ENCODE measurements at regions not wholly inside any gene's neighbourhood (a gene's known extent, or its start where the extent isn't known, plus 50 kb on each side); places are given as distances from the start of the nearest gene placed in this dataset.

GRCh38 chr21:25300632-25301031, 306.6 kb downstream of the MRPL39 start:
- Mint-ChIP-seq H3K4me1 (ENCODE audit: low read depth) (no peaks in the 10 kb centered on the region), H3K27ac (no peak overlapping the region), H3K9me3 (peaks cover 9% of the 10 kb centered on the region), H3K27me3 (no peaks in the 10 kb centered on the region), H3K36me3 (ENCODE audit: low read depth) (no peaks in the 10 kb centered on the region), H3K4me3 (no peak overlapping the region)
- intact Hi-C loops (cut with micrococcal nuclease): no loop called here

- Mint-ChIP-seq H3K4me1 (ENCODE audit: low read depth) (no peaks in the 10 kb centered on the region), H3K27me3 (no peaks in the 10 kb centered on the region), H3K4me3 (no peak overlapping the region), H3K9me3 (peaks cover 8% of the 10 kb centered on the region), H3K36me3 (ENCODE audit: low read depth) (no peaks in the 10 kb centered on the region), H3K27ac (no peak overlapping the region)
- intact Hi-C loops (cut with micrococcal nuclease): no loop called here
Observed at GRCh38 chr21:25298512-25299491, 308.5 kb downstream of the MRPL39 start.

GRCh38 chr21:25297117-25297516, 310.2 kb downstream of the MRPL39 start:
- H3K9me3 Mint-ChIP-seq: peaks cover 25% of the 10 kb centered on the region
- H3K36me3 Mint-ChIP-seq (ENCODE audit: low read depth): no peaks in the 10 kb centered on the region
- H3K27ac Mint-ChIP-seq: no peak overlapping the region
- intact Hi-C loops (cut with micrococcal nuclease): no loop called here
- no peaks in the 10 kb centered on the region for H3K27me3 Mint-ChIP-seq
- H3K4me3 Mint-ChIP-seq: no peak overlapping the region
- H3K4me1 Mint-ChIP-seq (ENCODE audit: low read depth): no peaks in the 10 kb centered on the region

- H3K27me3 Mint-ChIP-seq: no peaks in the 10 kb centered on the region
- no peak overlapping the region for H3K27ac Mint-ChIP-seq
- peaks cover 31% of the 10 kb centered on the region for H3K9me3 Mint-ChIP-seq
- no peaks in the 10 kb centered on the region for H3K36me3 Mint-ChIP-seq (ENCODE audit: low read depth)
- no peak overlapping the region for H3K4me3 Mint-ChIP-seq
- intact Hi-C loops (cut with micrococcal nuclease): no loop called here
- H3K4me1 Mint-ChIP-seq (ENCODE audit: low read depth): no peaks in the 10 kb centered on the region
Observed at GRCh38 chr21:25296252-25296651, 311.0 kb downstream of the MRPL39 start.

GRCh38 chr21:25292396-25292795, 314.9 kb downstream of the MRPL39 start:
- intact Hi-C loops (cut with micrococcal nuclease): no loop called here
- no peak overlapping the region for H3K27ac Mint-ChIP-seq

GRCh38 chr21:25283720-25284119, 323.6 kb downstream of the MRPL39 start:
- H3K4me1 Mint-ChIP-seq (ENCODE audit: low read depth): no peaks in the 10 kb centered on the region
- H3K4me3 Mint-ChIP-seq: no peak overlapping the region
- no peaks in the 10 kb centered on the region for H3K9me3 Mint-ChIP-seq
- H3K27me3 Mint-ChIP-seq: no peaks in the 10 kb centered on the region
- intact Hi-C loops (cut with micrococcal nuclease): loop anchor here (5.0 kb wide), 1 partner anchor 104 kb away; no protein-coding TSS in a partner anchor
- no peaks in the 10 kb centered on the region for H3K36me3 Mint-ChIP-seq (ENCODE audit: low read depth)
- no peak overlapping the region for H3K27ac Mint-ChIP-seq

More at GRCh38 chr21:25292396-25292795, 314.9 kb downstream of the MRPL39 start:
- Mint-ChIP-seq H3K27me3 (no peaks in the 10 kb centered on the region), H3K36me3 (ENCODE audit: low read depth) (no peaks in the 10 kb centered on the region), H3K4me1 (ENCODE audit: low read depth) (no peaks in the 10 kb centered on the region), H3K4me3 (no peak overlapping the region), H3K9me3 (peaks cover 31% of the 10 kb centered on the region)

- H3K27ac Mint-ChIP-seq: no peak overlapping the region
- intact Hi-C loops (cut with micrococcal nuclease): loop anchor here (5.0 kb wide), 1 partner anchor 106 kb away; no protein-coding TSS in a partner anchor
- H3K36me3 Mint-ChIP-seq (ENCODE audit: low read depth): no peaks in the 10 kb centered on the region
- no peaks in the 10 kb centered on the region for H3K27me3 Mint-ChIP-seq
- H3K4me1 Mint-ChIP-seq (ENCODE audit: low read depth): no peaks in the 10 kb centered on the region
- H3K4me3 Mint-ChIP-seq: no peak overlapping the region
- H3K9me3 Mint-ChIP-seq: no peaks in the 10 kb centered on the region
Observed at GRCh38 chr21:25281134-25281533, 326.1 kb downstream of the MRPL39 start.

GRCh38 chr21:25280061-25280460, 327.2 kb downstream of the MRPL39 start:
- H3K9me3 Mint-ChIP-seq: no peaks in the 10 kb centered on the region
- no peak overlapping the region for H3K4me3 Mint-ChIP-seq
- H3K36me3 Mint-ChIP-seq (ENCODE audit: low read depth): no peaks in the 10 kb centered on the region
- H3K27ac Mint-ChIP-seq: no peak overlapping the region
- H3K27me3 Mint-ChIP-seq: no peaks in the 10 kb centered on the region
- intact Hi-C loops (cut with micrococcal nuclease): loop anchor here (5.0 kb wide), 1 partner anchor 107 kb away; no protein-coding TSS in a partner anchor
- H3K4me1 Mint-ChIP-seq (ENCODE audit: low read depth): no peaks in the 10 kb centered on the region

- Mint-ChIP-seq H3K27ac (no peak overlapping the region), H3K36me3 (ENCODE audit: low read depth) (no peaks in the 10 kb centered on the region), H3K27me3 (no peaks in the 10 kb centered on the region), H3K4me3 (no peak overlapping the region), H3K4me1 (ENCODE audit: low read depth) (no peaks in the 10 kb centered on the region), H3K9me3 (no peaks in the 10 kb centered on the region)
- intact Hi-C loops (cut with micrococcal nuclease): no loop called here
Observed at GRCh38 chr21:25273959-25274358, 333.3 kb downstream of the MRPL39 start.

- H3K4me1 Mint-ChIP-seq (ENCODE audit: low read depth): no peaks in the 10 kb centered on the region
- no peaks in the 10 kb centered on the region for H3K27me3 Mint-ChIP-seq
- no peak overlapping the region for H3K27ac Mint-ChIP-seq
- no peaks in the 10 kb centered on the region for H3K36me3 Mint-ChIP-seq (ENCODE audit: low read depth)
- H3K9me3 Mint-ChIP-seq: no peaks in the 10 kb centered on the region
- intact Hi-C loops (cut with micrococcal nuclease): no loop called here
- H3K4me3 Mint-ChIP-seq: no peak overlapping the region
Observed at GRCh38 chr21:25254491-25255174, 352.6 kb downstream of the MRPL39 start.

GRCh38 chr21:25246546-25246945, 360.7 kb downstream of the MRPL39 start:
- no peaks in the 10 kb centered on the region for H3K36me3 Mint-ChIP-seq (ENCODE audit: low read depth)
- H3K4me3 Mint-ChIP-seq: no peak overlapping the region
- no peaks in the 10 kb centered on the region for H3K27me3 Mint-ChIP-seq
- no peak overlapping the region for H3K27ac Mint-ChIP-seq
- H3K9me3 Mint-ChIP-seq: peaks cover 10% of the 10 kb centered on the region
- no peaks in the 10 kb centered on the region for H3K4me1 Mint-ChIP-seq (ENCODE audit: low read depth)
- intact Hi-C loops (cut with micrococcal nuclease): no loop called here

- H3K27me3 Mint-ChIP-seq: no peaks in the 10 kb centered on the region
- no peaks in the 10 kb centered on the region for H3K4me1 Mint-ChIP-seq (ENCODE audit: low read depth)
- no peak overlapping the region for H3K4me3 Mint-ChIP-seq
- H3K36me3 Mint-ChIP-seq (ENCODE audit: low read depth): no peaks in the 10 kb centered on the region
- intact Hi-C loops (cut with micrococcal nuclease): no loop called here
- peaks cover 18% of the 10 kb centered on the region for H3K9me3 Mint-ChIP-seq
- no peak overlapping the region for H3K27ac Mint-ChIP-seq
Observed at GRCh38 chr21:25244735-25245134, 362.5 kb downstream of the MRPL39 start.

- Mint-ChIP-seq H3K9me3 (peaks cover 28% of the 10 kb centered on the region), H3K27ac (no peak overlapping the region), H3K4me3 (no peak overlapping the region), H3K4me1 (ENCODE audit: low read depth) (no peaks in the 10 kb centered on the region), H3K27me3 (no peaks in the 10 kb centered on the region), H3K36me3 (ENCODE audit: low read depth) (no peaks in the 10 kb centered on the region)
- intact Hi-C loops (cut with micrococcal nuclease): no loop called here
Observed at GRCh38 chr21:25243808-25244207, 363.5 kb downstream of the MRPL39 start.

- Mint-ChIP-seq H3K27me3 (no peaks in the 10 kb centered on the region), H3K4me3 (no peak overlapping the region), H3K9me3 (peaks cover 50% of the 10 kb centered on the region), H3K36me3 (ENCODE audit: low read depth) (no peaks in the 10 kb centered on the region), H3K27ac (no peak overlapping the region), H3K4me1 (ENCODE audit: low read depth) (no peaks in the 10 kb centered on the region)
- intact Hi-C loops (cut with micrococcal nuclease): no loop called here
Observed at GRCh38 chr21:25240974-25241373, 366.3 kb downstream of the MRPL39 start.

All from dendritic cell treated with granulocyte-macrophage colony-stimulating factor and Interleukin-4, amounts not matched to agents 40 ng/mL and 50 ng/mL, for 4 days (primary cell).